Mucosa of rectum (tissue), 2 donors: ENCODE measurements at regions not wholly inside any gene's neighbourhood (a gene's known extent, or its start where the extent isn't known, plus 50 kb on each side); places are given as distances from the start of the nearest gene placed in this dataset.

Experiments
- H3K27ac ChIP-seq, 2 donors: one replicate each; pipeline ENCODE4 v1.7.0; 2013; ENCODE audit warnings: inconsistent platforms in 2 of 2, low read depth in 2 of 2, low read length in 2 of 2
- H3K27me3 ChIP-seq, 2 donors: one replicate each; pipeline ENCODE4 v1.7.0; 2013; ENCODE audit warnings: low read length in 2 of 2; ENCODE audit not compliant: control insufficient read depth in 2 of 2, insufficient read depth in 2 of 2
- H3K36me3 ChIP-seq, 2 donors: one replicate each; pipeline ENCODE4 v1.7.0; 2013; ENCODE audit warnings: low read length in 2 of 2; ENCODE audit not compliant: control insufficient read depth in 2 of 2, insufficient read depth in 2 of 2
- H3K4me1 ChIP-seq, 2 donors: one replicate each; pipeline ENCODE4 v1.7.0; 2013; ENCODE audit warnings: low read length in 2 of 2, mild to moderate bottlenecking in 1 of 2; ENCODE audit not compliant: control insufficient read depth in 2 of 2, insufficient read depth in 2 of 2
- H3K4me3 ChIP-seq, 2 donors: one replicate each; pipeline ENCODE4 v1.7.0; 2013; ENCODE audit warnings: low read length in 2 of 2
- H3K9ac ChIP-seq, 2 donors: one replicate each; pipeline ENCODE4 v1.7.0; 2013; ENCODE audit warnings: low read length in 2 of 2, low read depth in 1 of 2, mild to moderate bottlenecking in 1 of 2
- H3K9me3 ChIP-seq, 2 donors: one replicate each; pipeline ENCODE4 v1.7.0; 2013; ENCODE audit warnings: low read length in 2 of 2; ENCODE audit not compliant: control insufficient read depth in 2 of 2
- donor health status: healthy.
- donor health status: Normal muscosa, but diverticular disease.

DNA sequence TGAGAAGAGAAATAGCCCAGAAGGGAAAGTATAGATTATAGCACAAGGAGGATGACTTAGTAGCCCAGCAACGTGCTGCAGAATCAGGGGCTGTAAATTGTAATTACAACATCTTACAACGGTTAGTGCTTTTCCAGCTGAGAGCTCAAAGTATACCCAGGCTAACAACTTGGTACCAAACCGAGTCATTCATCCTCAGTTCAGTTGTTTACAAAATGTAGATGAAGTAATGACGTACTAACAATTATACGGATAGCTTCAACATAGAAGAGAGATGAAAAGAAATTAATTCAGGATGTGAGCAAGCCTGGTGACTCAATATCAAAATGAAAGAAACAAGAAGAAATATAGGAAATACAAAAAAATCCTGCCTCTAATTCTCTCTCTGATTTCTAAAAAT, 99.2 kb downstream of the DYNAP start:
- Histone ChIP-seq H3K4me3 (no peak overlapping the region), H3K9ac (no peak overlapping the region), H3K9me3 (no peaks in the 10 kb centered on the region), H3K36me3 (no peaks in the 10 kb centered on the region), H3K4me1 (no peaks in the 10 kb centered on the region), H3K27ac (no peak overlapping the region), H3K27me3 (no peaks in the 10 kb centered on the region)

DNA sequence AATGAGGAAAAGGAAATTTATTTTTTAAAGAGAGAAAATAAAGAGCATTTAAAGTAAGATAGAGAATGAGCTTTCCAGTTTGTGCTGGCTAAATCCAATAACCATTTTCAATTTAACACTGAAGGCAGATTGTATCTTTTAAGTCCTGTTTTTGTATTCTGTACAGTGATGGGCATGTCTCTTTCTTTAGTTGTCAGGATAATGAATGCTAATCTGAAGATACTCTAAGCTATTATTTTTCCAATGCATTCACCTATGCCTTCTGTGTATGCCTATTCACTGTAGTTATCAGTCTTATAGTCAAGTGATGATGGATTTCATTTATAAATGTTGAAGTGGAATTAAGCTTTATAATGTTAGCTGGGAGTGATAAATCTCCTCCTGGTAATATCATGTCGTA, 101.4 kb downstream of the DYNAP start:
- no peak overlapping the region for H3K27ac ChIP-seq

DNA sequence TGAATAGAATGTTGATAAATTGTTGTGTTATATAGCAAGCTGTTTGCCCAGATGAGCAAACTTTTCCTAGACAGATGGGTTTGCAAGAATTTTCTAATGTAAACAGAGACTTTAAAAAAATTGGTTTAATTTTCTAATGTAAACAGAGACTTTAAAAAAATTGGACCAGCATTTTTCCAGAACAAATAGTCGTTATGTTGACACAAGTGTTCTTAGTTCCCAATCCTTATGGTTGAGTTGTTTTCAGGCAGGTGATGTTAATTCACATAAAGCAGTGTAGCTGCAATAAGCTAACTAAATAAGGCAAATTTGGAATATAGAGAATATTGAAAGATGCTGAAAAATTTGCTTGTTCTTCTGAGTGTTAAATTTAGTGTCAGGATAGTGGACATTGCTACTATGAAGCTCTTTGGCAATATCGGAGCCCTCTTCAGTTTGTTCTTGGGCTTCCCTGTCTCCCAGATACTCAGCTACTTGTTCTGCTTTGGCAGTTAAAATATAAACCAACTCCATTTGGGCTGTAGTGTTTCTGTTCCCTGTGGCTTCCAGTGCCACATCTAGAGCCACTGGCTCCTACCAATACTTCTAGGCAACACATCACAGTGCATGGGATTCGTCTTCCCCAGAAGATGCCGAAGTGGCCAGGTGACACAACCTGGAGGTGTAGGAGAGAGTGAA, 105.7 kb downstream of the DYNAP start:
- Histone ChIP-seq H3K4me3 (no peak overlapping the region), H3K27me3 (no peaks in the 10 kb centered on the region), H3K27ac (no peak overlapping the region), H3K9me3 (no peaks in the 10 kb centered on the region), H3K9ac (no peak overlapping the region), H3K4me1 (no peaks in the 10 kb centered on the region), H3K36me3 (no peaks in the 10 kb centered on the region)

More for the DNA sequence above, 101.4 kb downstream of the DYNAP start:
- Histone ChIP-seq H3K4me1 (no peaks in the 10 kb centered on the region), H3K36me3 (no peaks in the 10 kb centered on the region), H3K9ac (no peak overlapping the region), H3K9me3 (no peaks in the 10 kb centered on the region), H3K27me3 (no peaks in the 10 kb centered on the region), H3K4me3 (no peak overlapping the region)

DNA sequence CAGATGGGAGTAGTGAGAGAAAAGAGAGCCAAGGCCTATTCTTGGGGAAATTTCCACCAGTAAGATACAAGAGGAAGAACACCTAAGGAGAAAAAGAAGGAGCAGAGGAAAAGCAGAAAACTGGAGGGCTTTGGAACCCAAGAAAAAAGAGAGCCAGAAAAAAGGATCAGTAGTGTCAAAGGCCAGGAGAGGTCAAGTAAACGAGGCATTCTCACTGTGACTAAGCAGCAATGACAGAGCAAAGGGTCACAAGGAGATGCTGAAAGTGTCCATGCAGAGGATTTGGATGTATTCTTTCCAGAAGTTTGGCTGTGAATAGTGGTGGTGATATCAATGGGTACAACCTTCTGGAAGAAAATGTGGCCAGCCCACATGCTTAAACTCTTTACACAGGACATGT, 109.5 kb downstream of the DYNAP start:
- H3K27ac ChIP-seq, result no peak overlapping the region
- no peaks in the 10 kb centered on the region for H3K27me3 ChIP-seq
- no peaks in the 10 kb centered on the region for H3K9me3 ChIP-seq
- H3K9ac ChIP-seq, result no peak overlapping the region
- H3K4me3 ChIP-seq, result no peak overlapping the region
- H3K4me1 ChIP-seq, result no peaks in the 10 kb centered on the region
- H3K36me3 ChIP-seq, result no peaks in the 10 kb centered on the region

DNA sequence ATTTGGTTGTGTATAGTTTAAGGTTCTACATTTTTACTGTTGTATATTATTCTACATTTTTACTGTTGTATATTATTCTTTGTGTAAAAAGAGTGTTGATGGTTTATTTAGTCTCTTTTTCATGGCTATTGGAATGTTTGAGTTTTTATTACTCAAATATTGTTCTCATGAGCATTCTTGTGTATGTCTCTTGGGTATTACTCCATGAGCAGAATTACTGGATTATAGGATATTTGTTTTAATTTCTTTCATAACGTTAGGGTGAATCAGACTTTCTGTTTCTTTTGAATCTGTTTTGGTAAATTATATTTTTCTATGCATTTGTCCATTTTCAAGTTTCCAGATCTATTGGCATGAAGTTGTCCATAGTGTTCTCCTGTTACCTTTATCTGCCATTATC, 111.6 kb downstream of the DYNAP start:
- H3K27ac ChIP-seq, result no peak overlapping the region
- no peaks in the 10 kb centered on the region for H3K36me3 ChIP-seq
- no peaks in the 10 kb centered on the region for H3K9me3 ChIP-seq
- no peaks in the 10 kb centered on the region for H3K27me3 ChIP-seq
- H3K4me3 ChIP-seq, result no peak overlapping the region
- no peak overlapping the region for H3K9ac ChIP-seq
- H3K4me1 ChIP-seq, result no peaks in the 10 kb centered on the region

DNA sequence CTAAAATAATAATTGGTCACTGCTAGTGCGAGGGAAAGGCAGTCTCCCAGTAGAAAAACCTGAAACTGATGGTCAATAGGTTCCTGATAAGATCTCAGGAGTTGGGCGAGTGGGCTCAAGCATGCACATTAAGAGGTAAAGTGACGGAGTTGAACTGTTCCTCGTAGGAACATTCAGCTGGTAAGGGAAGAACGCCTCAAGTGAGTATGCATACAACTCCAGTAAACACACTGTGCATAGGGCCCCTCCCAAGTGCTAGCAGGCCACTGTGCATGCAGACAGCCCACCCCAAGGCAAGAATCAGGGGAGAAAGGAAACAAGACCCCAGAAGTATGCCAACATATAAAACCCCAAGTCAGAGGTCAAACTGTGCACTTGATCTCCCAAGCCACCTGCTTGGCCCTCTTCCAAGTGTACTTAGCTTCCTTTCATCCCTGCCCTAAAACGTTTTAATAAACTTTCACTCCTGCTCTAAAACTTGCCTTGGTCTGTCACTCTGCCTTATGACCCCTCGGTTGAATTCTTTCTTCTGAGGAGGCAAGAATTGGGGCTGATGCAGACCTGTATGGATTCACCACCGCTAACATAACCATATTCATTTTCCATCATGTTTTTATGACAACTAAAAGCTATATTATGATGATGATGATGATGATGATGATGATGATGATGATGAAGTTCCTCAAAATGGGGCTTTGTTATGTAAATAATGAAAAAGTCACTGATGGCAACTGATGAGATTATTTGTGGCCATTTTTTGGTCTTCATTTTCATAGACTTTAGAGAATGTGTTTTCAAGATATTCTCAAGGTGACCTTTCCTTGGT, 118.0 kb upstream of the RAB27B start:
- no peak overlapping the region for H3K9ac ChIP-seq
- H3K27ac ChIP-seq, result no peak overlapping the region
- no peaks in the 10 kb centered on the region for H3K36me3 ChIP-seq
- H3K4me3 ChIP-seq, result no peak overlapping the region
- H3K9me3 ChIP-seq, result no peaks in the 10 kb centered on the region
- H3K4me1 ChIP-seq, result peaks cover 5 to 23% of the 10 kb centered on the region in 2 donors
- H3K27me3 ChIP-seq, result no peaks in the 10 kb centered on the region

GRCh38 chr18:54710900-54711281, 117.4 kb upstream of the RAB27B start:
- no peaks in the 10 kb centered on the region for H3K9me3 ChIP-seq
- peaks cover 5 to 23% of the 10 kb centered on the region in 2 donors for H3K4me1 ChIP-seq
- no peaks in the 10 kb centered on the region for H3K27me3 ChIP-seq
- no peak overlapping the region for H3K4me3 ChIP-seq
- H3K36me3 ChIP-seq, result no peaks in the 10 kb centered on the region
- H3K9ac ChIP-seq, result no peak overlapping the region
- no peak overlapping the region for H3K27ac ChIP-seq

- Histone ChIP-seq H3K36me3 (no peaks in the 10 kb centered on the region), H3K4me1 (peaks cover 5 to 23% of the 10 kb centered on the region in 2 donors), H3K4me3 (no peak overlapping the region), H3K27ac (peak overlapping the region in 1 of 2 donors; percentile 66), H3K27me3 (no peaks in the 10 kb centered on the region), H3K9ac (no peak overlapping the region), H3K9me3 (no peaks in the 10 kb centered on the region)
Measured at GRCh38 chr18:54712306-54712705, 116.0 kb upstream of the RAB27B start.

DNA sequence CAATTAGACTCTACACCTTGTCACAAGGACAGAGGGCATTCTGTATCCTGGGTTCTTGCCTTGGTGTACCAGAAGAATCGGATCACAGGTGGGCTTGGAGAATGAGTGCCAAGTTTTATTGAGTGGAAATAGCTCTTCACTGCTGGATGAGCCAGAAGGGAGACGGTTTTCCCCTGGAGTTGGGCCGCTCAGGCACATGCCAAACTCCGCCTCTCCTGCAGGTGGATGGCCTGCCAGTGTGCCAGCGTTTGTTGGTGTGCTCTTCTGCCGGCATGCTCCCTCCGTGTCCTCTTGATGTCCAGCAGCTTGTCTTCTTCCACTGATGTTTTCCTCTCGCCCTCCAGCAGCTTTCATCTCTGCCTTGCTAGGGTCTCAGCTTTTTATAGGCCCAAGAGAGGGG, 115.5 kb upstream of the RAB27B start:
- peak overlapping the region in 1 of 2 donors; percentile 66 for H3K27ac ChIP-seq
- H3K27me3 ChIP-seq, result no peaks in the 10 kb centered on the region
- no peaks in the 10 kb centered on the region for H3K9me3 ChIP-seq
- no peaks in the 10 kb centered on the region for H3K36me3 ChIP-seq
- H3K4me1 ChIP-seq, result peaks cover 5 to 23% of the 10 kb centered on the region in 2 donors
- H3K9ac ChIP-seq, result no peak overlapping the region
- H3K4me3 ChIP-seq, result no peak overlapping the region

DNA sequence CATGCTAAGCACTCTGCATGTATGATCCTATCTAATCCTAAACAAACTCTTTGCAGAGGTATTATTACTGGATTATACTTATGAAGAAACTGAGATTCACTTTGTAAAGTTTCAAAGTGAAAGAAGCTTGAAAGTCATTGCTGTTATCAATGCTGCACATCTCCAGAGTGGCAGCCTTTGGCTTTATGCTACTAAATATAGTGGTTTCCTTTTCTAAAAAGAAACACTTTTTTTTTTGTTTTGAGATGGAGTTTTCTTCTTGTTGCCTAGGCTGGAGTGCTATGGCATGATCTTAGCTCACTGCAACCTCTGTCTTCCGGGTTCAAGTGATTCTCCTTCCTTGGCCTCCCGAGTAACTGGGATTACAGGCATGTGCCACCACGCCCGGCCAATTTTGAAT, 114.9 kb upstream of the RAB27B start:
- Histone ChIP-seq H3K9me3 (no peaks in the 10 kb centered on the region), H3K27ac (no peak overlapping the region), H3K27me3 (no peaks in the 10 kb centered on the region), H3K4me1 (peaks cover 5 to 23% of the 10 kb centered on the region in 2 donors), H3K9ac (no peak overlapping the region), H3K36me3 (no peaks in the 10 kb centered on the region), H3K4me3 (no peak overlapping the region)
